Fibroblast of skin of scalp (primary cell): ENCODE measurements at regions not wholly inside any gene's neighbourhood (a gene's known extent, or its start where the extent isn't known, plus 50 kb on each side); places are given as distances from the start of the nearest gene placed in this dataset.
"Not testable (repeated sequence)": the region's sequence is repeated elsewhere in the genome, so short reads cannot be mapped to it uniquely, and the experiment has no call there.

Experiments
- DNase-seq: peaks from one replicate; pipeline ENCODE4 v3.0.0-alpha.2; 2013

DNA sequence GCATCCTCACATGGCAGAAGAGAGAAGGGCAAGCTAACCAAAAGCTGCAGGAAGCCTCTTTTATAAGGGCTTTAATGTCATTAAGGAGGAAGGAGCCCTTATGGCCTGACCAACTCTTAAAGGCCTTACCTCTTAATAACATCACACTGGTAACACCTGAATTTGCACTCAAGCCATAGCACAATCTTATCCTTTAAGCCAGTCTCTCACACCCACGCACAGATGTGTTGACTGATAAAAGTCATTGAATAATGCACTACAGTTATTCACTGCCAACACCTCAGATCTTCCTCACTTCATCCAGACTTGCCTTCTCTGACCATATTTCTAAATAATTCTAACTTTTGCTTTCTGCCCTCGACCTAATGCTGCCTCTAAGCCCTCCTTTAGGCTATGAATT, 516.8 kb downstream of the ADCYAP1 start:
- DNase-seq, result no peak

DNA sequence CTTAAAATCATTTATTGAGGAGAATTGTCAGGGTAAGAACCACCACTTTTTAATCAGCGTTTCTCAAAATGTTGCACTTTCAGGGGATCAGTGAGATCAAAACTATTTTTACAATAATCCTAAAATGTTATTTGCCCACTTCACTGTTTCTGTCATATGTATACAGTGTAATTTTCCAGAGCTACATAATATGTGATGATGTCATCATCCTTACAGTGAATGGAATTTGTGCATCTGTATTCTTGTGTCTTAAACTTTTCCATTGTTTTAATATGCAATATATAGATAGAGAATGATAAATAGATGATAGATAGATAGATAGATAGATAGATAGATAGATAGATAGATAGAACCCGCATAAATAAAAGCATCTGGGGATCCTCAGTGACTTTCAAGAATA, 518.0 kb downstream of the ADCYAP1 start:
- no peak for DNase-seq

DNA sequence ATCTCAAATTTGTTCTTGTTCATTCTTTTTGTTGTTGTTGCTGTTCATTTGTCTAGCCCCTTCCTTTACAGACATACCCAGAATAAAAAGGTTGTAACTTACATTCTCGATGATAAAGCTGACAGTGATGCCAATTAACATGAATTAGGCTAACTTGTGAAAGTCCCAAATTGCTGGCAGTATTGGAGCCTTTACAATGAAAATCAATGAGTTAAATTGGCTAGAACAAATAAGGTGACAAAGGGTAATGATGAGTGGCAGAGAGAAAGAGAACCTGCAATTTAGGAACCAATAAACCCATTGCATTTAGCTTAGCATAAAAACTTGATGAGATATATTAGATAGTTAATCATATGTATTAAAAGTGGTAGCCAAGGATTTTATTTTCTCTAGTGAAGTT, 521.0 kb downstream of the ADCYAP1 start:
- DNase-seq, result no peak

DNA sequence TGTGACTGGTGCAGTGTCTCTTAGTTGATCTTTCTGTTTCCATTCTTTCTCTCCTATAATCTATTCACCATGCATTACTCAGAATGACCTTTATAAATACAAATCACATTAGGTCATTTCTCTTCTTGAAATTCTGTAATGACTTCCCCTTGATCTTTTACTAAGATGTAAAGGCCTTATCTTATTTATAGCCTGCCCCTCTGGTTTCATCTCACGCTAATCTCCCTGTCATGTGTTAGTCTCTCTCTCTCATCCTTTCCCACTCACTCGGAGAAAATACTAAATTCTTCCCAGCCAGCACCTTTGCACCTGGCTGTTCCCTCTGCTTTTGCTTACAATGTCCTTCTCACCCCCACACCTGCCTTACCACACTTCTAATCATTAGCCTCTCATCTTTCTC, 530.8 kb downstream of the ADCYAP1 start:
- DNase-seq, result no peak

- no peak for DNase-seq
Measured at GRCh38 chr18:1436199-1436598, 531.5 kb downstream of the ADCYAP1 start.

- DNase-seq, result no peak
Measured at GRCh38 chr18:1438458-1438910, 533.8 kb downstream of the ADCYAP1 start.

GRCh38 chr18:1438967-1439366, 534.3 kb downstream of the ADCYAP1 start:
- DNase-seq, result no peak

GRCh38 chr18:1444062-1444461, 539.4 kb downstream of the ADCYAP1 start:
- DNase-seq, result not testable (repeated sequence)

- DNase-seq, result no peak
Measured at GRCh38 chr18:1446765-1447164, 542.1 kb downstream of the ADCYAP1 start.

DNA sequence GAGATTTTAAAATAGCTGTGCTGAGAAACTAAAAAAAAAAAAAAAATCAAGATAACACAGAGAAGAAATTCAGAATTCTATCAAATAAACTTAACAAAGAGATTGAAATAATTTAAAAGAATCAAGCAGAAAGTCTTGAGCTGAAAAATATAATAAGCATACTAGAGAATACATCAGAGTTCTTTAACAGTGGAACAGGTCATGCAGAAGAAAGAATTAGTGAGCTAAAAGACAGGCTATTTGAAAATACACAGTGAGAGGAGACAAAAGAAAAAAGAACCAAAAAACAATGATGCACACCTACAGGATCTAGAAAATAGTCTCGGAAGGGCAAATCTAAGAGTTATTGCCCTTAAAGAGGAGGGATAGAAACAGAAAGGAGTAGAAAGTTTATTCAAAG, 548.1 kb downstream of the ADCYAP1 start:
- no peak for DNase-seq

DNA sequence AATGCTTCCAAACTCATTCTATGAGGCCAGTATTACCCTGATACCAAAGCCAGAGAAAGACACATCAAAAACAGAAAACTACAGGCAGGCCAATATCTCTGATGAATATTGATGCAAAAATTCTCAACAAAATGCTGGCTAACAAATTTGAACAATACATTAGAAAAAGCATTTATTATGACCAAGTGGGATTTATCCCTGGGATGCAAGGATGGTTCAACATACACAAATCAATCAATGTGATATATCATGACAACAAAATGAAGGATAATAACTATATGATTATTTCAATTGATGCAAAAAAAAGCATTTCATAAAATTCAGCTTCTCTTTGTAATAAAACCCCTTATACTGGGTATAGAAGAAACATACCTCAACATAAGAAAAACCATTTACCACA, 550.9 kb downstream of the ADCYAP1 start:
- DNase-seq, result no peak

GRCh38 chr18:1458547-1458946, 553.9 kb downstream of the ADCYAP1 start:
- DNase-seq, result no peak

DNA sequence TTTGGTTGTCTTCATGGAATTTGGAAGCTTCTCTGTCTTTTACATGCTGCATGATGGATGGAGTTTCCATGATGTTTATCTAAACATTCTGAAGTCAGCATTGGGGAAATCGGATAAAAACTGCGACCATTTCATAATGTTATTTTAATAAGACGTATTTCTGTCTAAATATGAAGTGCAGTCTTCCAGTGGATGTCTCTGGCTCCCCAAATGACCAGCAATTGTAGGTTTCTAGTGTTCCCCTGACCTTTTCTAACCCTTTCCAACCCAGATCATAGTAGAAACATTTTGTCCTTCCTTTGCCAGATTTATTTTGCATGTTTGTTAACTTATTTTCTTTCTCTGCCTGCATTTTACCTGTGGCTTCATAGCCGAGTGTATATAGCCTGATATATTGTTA, 559.3 kb downstream of the ADCYAP1 start:
- no peak for DNase-seq

- no peak for DNase-seq
Measured at GRCh38 chr18:1464444-1465217, 560.0 kb downstream of the ADCYAP1 start.

GRCh38 chr18:1466035-1466434, 561.4 kb downstream of the ADCYAP1 start:
- DNase-seq, result no peak

GRCh38 chr18:1467461-1467964, 562.8 kb downstream of the ADCYAP1 start:
- DNase-seq, result no peak

DNA sequence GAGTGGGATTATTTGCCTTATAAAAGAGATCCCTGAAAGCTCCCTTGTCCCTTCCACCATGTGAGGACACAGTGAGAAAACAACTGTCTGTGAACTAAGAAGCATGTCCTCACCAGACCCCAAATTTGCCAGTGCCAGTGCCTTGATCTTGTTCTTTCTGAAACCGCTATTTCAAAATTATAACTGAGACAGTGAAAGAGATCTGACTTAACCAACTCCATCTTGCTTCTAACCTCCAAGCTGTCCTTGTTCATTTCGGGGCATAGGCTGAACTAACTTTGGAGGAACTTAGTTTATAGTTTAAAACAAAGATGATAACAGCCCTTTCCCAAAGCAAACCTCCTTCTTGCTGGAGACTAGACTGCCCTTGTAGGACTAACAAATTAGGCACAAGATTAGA, 563.9 kb downstream of the ADCYAP1 start:
- DNase-seq, result no peak

DNA sequence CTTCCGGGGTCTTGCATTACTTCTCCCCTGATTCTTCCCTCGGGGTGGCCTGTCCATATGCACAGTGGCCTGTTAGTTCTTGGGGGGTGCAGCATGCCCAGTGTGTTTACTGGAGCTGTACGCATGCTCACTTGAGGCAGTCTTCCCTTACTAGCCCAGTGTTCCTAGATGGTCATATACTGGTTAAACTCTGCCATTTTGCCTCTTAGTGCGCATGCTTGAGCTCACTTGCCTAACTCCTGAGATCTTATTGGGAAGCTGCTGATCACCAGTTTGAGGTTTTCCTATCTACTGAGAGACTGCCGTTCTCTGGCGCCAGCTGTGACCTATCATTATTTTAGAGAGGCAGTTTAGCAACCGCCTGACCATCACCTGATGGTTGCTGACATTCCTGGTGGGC, 571.2 kb downstream of the ADCYAP1 start:
- DNase-seq, result no peak

- DNase-seq, result no peak
Measured at GRCh38 chr18:1480309-1480708, 575.6 kb downstream of the ADCYAP1 start.

DNA sequence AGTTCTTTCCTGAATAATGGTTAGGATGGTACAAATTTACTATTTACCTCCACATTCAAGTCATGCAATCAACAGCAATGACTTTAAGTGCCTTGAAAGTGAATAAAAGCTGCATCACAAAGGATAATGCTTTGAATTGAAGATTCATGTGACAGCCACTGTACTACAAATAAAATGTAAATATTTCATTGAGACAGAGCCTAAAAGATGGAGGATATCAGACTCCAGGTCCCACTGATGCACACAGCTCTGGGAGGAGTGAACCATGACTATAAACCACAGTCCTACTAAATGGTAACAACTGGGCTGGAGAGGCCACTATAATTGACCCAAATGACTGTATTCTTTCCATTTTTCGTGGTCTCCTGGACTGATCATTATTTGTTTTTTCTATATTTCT, 576.9 kb downstream of the ADCYAP1 start:
- no peak for DNase-seq

GRCh38 chr18:1483385-1483784, 578.7 kb downstream of the ADCYAP1 start:
- no peak for DNase-seq

DNA sequence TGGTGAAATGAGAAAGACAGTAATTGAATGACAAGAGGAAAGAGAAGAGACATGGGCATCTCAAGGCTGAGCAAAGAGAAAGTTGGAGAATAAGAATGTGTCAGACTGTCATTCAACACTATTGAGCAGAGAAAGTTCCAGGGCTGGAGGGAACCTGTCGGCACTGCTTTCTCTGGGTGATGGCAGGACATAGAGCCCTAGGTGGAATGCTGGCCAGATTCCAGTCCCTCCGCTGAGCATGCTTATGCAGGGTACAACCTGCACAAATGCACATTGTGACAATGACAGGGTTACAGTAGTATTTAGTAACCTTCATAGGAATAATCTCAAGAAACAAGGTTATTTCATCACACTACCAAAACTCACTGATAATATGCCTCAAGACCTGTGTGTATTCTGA, 582.8 kb downstream of the ADCYAP1 start:
- no peak for DNase-seq

GRCh38 chr18:1488394-1488793, 583.7 kb downstream of the ADCYAP1 start:
- no peak for DNase-seq

DNA sequence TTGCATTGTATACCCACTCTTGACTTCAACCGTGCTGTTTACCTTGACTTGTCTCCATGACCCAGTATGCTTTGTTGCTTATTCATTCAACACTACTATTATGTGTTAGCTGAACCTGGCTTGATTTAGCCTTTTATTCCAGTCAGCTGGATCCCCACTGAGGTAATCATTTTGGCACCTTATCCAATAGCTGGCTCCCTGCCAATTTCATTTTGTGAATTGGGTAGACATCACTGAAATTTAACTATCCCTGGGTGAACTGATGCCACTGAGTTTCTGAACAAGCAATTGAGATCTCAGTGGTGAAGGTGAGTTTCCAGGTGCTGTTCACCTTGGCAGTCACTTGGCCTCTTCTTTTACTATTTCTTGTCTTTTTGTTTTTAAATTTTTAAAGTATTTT, 584.3 kb downstream of the ADCYAP1 start:
- no peak for DNase-seq

DNA sequence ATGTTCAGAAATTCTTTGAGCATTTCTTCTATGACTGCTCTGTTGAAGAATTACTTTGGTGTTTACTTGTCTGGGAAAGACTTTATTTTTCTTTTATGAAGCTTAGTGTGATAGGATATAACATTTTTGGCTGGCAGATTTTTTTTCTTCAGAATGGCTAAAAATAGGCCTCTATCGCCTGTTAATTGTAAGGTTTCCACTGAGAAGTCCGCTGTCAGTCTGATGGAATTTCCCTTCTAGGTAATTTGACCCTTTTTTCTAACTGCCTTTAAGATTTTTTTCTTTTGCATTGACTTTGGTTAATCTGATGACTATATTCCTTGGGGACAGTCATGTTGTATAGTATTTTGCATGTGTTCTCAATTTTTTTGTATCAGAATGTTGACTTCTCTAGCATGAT, 590.7 kb downstream of the ADCYAP1 start:
- DNase-seq, result no peak
